PC-3 (cell line): ENCODE measurements at regions not wholly inside any gene's neighbourhood (a gene's known extent, or its start where the extent isn't known, plus 50 kb on each side); places are given as distances from the start of the nearest gene placed in this dataset.

Source experiments
- ATAC-seq: fragments of 200-7000 bp; cut with Tn5 transposase; 2 replicates; pipeline ENCODE4 v1.9.1; 2020; ENCODE audit warnings: mild to moderate bottlenecking, moderate library complexity
- BruUV-seq: library from RNA; stranded (reverse); fragments of 400-500 nt; replicated peaks from 2 replicates; lab custom pipeline; 2021; lab: Mats Ljungman, UMichigan
- CTCF ChIA-PET: fragments of 300-600 bp; sonication (Branson Sonifier 250); formaldehyde crosslinking; loops from one replicate; lab custom pipeline; 2022; ENCODE audit warnings: antibody characterized with exemption; lab: Charles Lee
- POLR2A ChIA-PET: fragments of 300-600 bp; sonication (Branson Sonifier 250); formaldehyde crosslinking; loops from one replicate; lab custom pipeline; 2022; ENCODE audit warnings: antibody characterized with exemption; ENCODE audit not compliant: unreplicated experiment; lab: Charles Lee
- DNase-seq: peaks from one replicate; pipeline ENCODE4 v3.0.0-alpha.2; 2015
- H2AFZ ChIP-seq: fragments of 300-600 bp; sonication (generic); 2 replicates; pipeline ENCODE4 v1.6.0; 2016; ENCODE audit warnings: antibody characterized with exemption, low read length
- H3F3A ChIP-seq: fragments of 300-600 bp; sonication (generic); one replicate; pipeline ENCODE4 v1.6.0; 2017; ENCODE audit warnings: antibody characterized with exemption, low read length, control low read depth, mild to moderate bottlenecking; ENCODE audit not compliant: unreplicated experiment
- H3K27ac ChIP-seq: fragments of 300-600 bp; sonication (generic); 2 replicates; pipeline ENCODE4 v1.5.1; 2016; ENCODE audit warnings: mild to moderate bottlenecking, low read length
- H3K27me3 ChIP-seq: fragments of 300-600 bp; sonication (generic); 2 replicates; pipeline ENCODE4 v1.6.1; 2016; ENCODE audit warnings: low read length, mixed read lengths
- H3K36me3 ChIP-seq: fragments of 300-600 bp; sonication (generic); 2 replicates; pipeline ENCODE4 v1.6.1; 2016; ENCODE audit warnings: low read depth, mixed run types, low read length, mixed read lengths
- H3K4me1 ChIP-seq: fragments of 300-600 bp; sonication (generic); 2 replicates; pipeline ENCODE4 v1.5.1; 2016; ENCODE audit warnings: low read length; ENCODE audit not compliant: insufficient read depth
- H3K4me2 ChIP-seq: fragments of 300-600 bp; sonication (generic); 2 replicates; pipeline ENCODE4 v1.6.0; 2016; ENCODE audit warnings: low read length
- H3K4me3 ChIP-seq: fragments of 300-600 bp; sonication (generic); 2 replicates; pipeline ENCODE4 v1.5.1; 2016; ENCODE audit warnings: mild to moderate bottlenecking, low read length, mixed read lengths
- H3K79me2 ChIP-seq: fragments of 300-600 bp; sonication (generic); 2 replicates; pipeline ENCODE4 v1.6.1; 2017; ENCODE audit warnings: low read length, mixed read lengths
- H3K9ac ChIP-seq: fragments of 300-600 bp; sonication (generic); 2 replicates; pipeline ENCODE4 v1.6.0; 2016; ENCODE audit warnings: mild to moderate bottlenecking, low read length
- H3K9me2 ChIP-seq: fragments of 300-600 bp; sonication (generic); replicated peaks from 2 replicates; pipeline ENCODE4 v1.6.1; 2016; ENCODE audit warnings: mixed run types, low read length, mixed read lengths
- H3K9me3 ChIP-seq: fragments of 300-600 bp; sonication (generic); 2 replicates; pipeline ENCODE4 v1.6.1; 2016; ENCODE audit warnings: low read length, mixed read lengths
- H4K20me1 ChIP-seq: fragments of 300-600 bp; sonication (generic); 2 replicates; pipeline ENCODE4 v1.6.1; 2016; ENCODE audit warnings: low read length, mixed read lengths
- CTCF ChIP-seq: fragments of 300-600 bp; sonication (generic); conservative IDR thresholded peaks from 2 replicates; pipeline ENCODE4 v1.5.1; 2017; ENCODE audit warnings: antibody characterized with exemption, low read depth, mild to moderate bottlenecking, low read length
- EZH2 ChIP-seq: fragments of 300-600 bp; sonication (generic); IDR thresholded peaks from one replicate; pipeline ENCODE4 v1.6.1; 2017; ENCODE audit warnings: antibody characterized with exemption, mild to moderate bottlenecking, low read length; ENCODE audit not compliant: unreplicated experiment
- EZH2phosphoT487 ChIP-seq: fragments of 300-600 bp; sonication (generic); IDR thresholded peaks from 2 replicates; pipeline ENCODE4 v1.6.1; 2018; ENCODE audit warnings: mild to moderate bottlenecking, antibody characterized with exemption, low read length, borderline replicate concordance
- intact Hi-C: fragments of 100-400 bp; cut with micrococcal nuclease; formaldehyde crosslinking; loops from 2 replicates; pipeline ENCODE4 v1.9.0; 2023

GRCh38 chr12:4160314-4161040, 113.1 kb upstream of the CCND2 start:
- Histone ChIP-seq H3K9me3 (no peaks in the 10 kb centered on the region), H3K27me3 (peaks cover 11% of the 10 kb centered on the region; the same call in 1 of the 2 replicates), H3K9ac (no peak overlapping the region), H3K4me1 (no peaks in the 10 kb centered on the region), H3K4me3 (no peak overlapping the region), H3K79me2 (no peaks in the 10 kb centered on the region), H4K20me1 (no peaks in the 10 kb centered on the region), H3K4me2 (no peak overlapping the region), H2AFZ (no peak overlapping the region), H3K27ac (no peak overlapping the region), H3K9me2 (no peaks in the 10 kb centered on the region), H3K36me3 (no peaks in the 10 kb centered on the region), H3F3A (no peaks in the 10 kb centered on the region)
- DNase-seq (no peak), ATAC-seq (no peak)
- intact Hi-C loops, result no loop called here
- TF ChIP-seq EZH2 (no peak), EZH2phosphoT487 (no peak), CTCF (no peak)
- ChIA-PET CTCF (no interaction called here), POLR2A (interaction anchor here (0.6 kb wide), 1 partner anchor 462 kb away, joined by 3 read pairs; no protein-coding TSS in a partner anchor)
- BruUV-seq, result no TSS peak

GRCh38 chr12:4159851-4160250, 113.7 kb upstream of the CCND2 start:
- H3K4me1 ChIP-seq, result no peaks in the 10 kb centered on the region
- no peak overlapping the region for H3K4me2 ChIP-seq
- no peak overlapping the region for H3K27ac ChIP-seq
- no peak for ATAC-seq
- no peak overlapping the region for H3K4me3 ChIP-seq
- ChIA-PET CTCF (no interaction called here), POLR2A (interaction anchor here (0.6 kb wide), 1 partner anchor 462 kb away, joined by 3 read pairs; no protein-coding TSS in a partner anchor)
- H3K79me2 ChIP-seq, result no peaks in the 10 kb centered on the region
- no peak for DNase-seq
- no peaks in the 10 kb centered on the region for H3K9me3 ChIP-seq
- no peaks in the 10 kb centered on the region for H3K36me3 ChIP-seq
- TF ChIP-seq CTCF, result no peak
- no peaks in the 10 kb centered on the region for H3F3A ChIP-seq
- H2AFZ ChIP-seq, result no peak overlapping the region
- no peak overlapping the region for H3K9ac ChIP-seq
- BruUV-seq, result no TSS peak
- intact Hi-C loops, result no loop called here
- peaks cover 12% of the 10 kb centered on the region for H3K27me3 ChIP-seq
- no peaks in the 10 kb centered on the region for H4K20me1 ChIP-seq
- no peaks in the 10 kb centered on the region for H3K9me2 ChIP-seq

GRCh38 chr12:4158306-4158705, 115.3 kb upstream of the CCND2 start:
- POLR2A ChIA-PET, result no interaction called here
- Histone ChIP-seq H2AFZ (no peak overlapping the region), H4K20me1 (no peaks in the 10 kb centered on the region), H3K9me3 (no peaks in the 10 kb centered on the region), H3K79me2 (no peaks in the 10 kb centered on the region), H3K9me2 (no peaks in the 10 kb centered on the region), H3K4me1 (no peaks in the 10 kb centered on the region), H3F3A (no peaks in the 10 kb centered on the region), H3K4me2 (no peak overlapping the region), H3K36me3 (no peaks in the 10 kb centered on the region), H3K27ac (no peak overlapping the region), H3K27me3 (peaks cover 14% of the 10 kb centered on the region), H3K9ac (no peak overlapping the region), H3K4me3 (no peak overlapping the region)
- intact Hi-C loops, result no loop called here
- no peak for ATAC-seq
- TF ChIP-seq EZH2phosphoT487 (no peak), CTCF (no peak), EZH2 (no peak)
- no peak for DNase-seq
- CTCF ChIA-PET, result no interaction called here
- BruUV-seq, result no TSS peak
